ENCODE measurements at regions not wholly inside any gene's neighbourhood (a gene's known extent, or its start where the extent isn't known, plus 50 kb on each side); places are given as distances from the start of the nearest gene placed in this dataset.
A peak's percentile ranks its signal among the peaks of the same experiment; 100 is the strongest.

- DNase-seq = no peak
- Histone ChIP-seq H3K36me3 (replicated peaks in 1 of 2; ENCODE audit: control insufficient read depth in 1 of 2, insufficient read depth in 2 of 2, low read length in 1 of 2) (no peaks in the 10 kb centered on the region), H3F3A (replicated peaks; ENCODE audit: insufficient read depth) (no peaks in the 10 kb centered on the region), H4K20me1 (ENCODE audit: insufficient read depth) (no peaks in the 10 kb centered on the region), H3K27me3 (ENCODE audit: insufficient read depth) (no peaks in the 10 kb centered on the region), H3K4me1 (ENCODE audit: control insufficient read depth in 1 of 2, insufficient read depth in 2 of 2, low read depth in 1 of 2, low read length in 1 of 2) (peaks cover 7 to 9% of the 10 kb centered on the region in 2 experiments; a peak in 1 of 4 replicates), H3K9ac (no peak overlapping the region), H3K9me2 (no peaks in the 10 kb centered on the region), H3K9me3 (no peaks in the 10 kb centered on the region), H3K79me2 (ENCODE audit: insufficient read depth) (no peaks in the 10 kb centered on the region), H3K4me2 (no peak overlapping the region), H2AFZ (ENCODE audit: low read depth) (no peak overlapping the region), H3K4me3 (ENCODE audit: low read depth in 2 of 2, low read length in 1 of 2) (no peak overlapping the region), H3K27ac (ENCODE audit: low read depth in 2 of 2, low read length in 1 of 2) (no peak overlapping the region)
- TF ChIP-seq PBX3 (IDR thresholded peaks at IDR 0.05) = no peak
- TF ChIP-seq JUND (IDR thresholded peaks at IDR 0.05) = no peak
- no peak for TF ChIP-seq YY1 (IDR thresholded peaks at IDR 0.05; ENCODE audit: low read depth)
- no peak for TF ChIP-seq CHD2 (IDR thresholded peaks at IDR 0.05; ENCODE audit: low read length, partially characterized antibody)
- TF ChIP-seq NFIC (IDR thresholded peaks at IDR 0.05; ENCODE audit: borderline replicate concordance) = no peak
- TF ChIP-seq RAD21 (IDR thresholded peaks at IDR 0.05; ENCODE audit: low read length) = no peak
- TF ChIP-seq TEAD4 (IDR thresholded peaks at IDR 0.05; ENCODE audit: borderline replicate concordance, insufficient read depth) = no peak
- TF ChIP-seq FOXM1 (IDR thresholded peaks at IDR 0.05; ENCODE audit: low read depth) = no peak
- no peak for TF ChIP-seq EZH2phosphoT487 (IDR thresholded peaks at IDR 0.05; ENCODE audit: borderline replicate concordance, low read depth)
- POLR2A ChIA-PET = no interaction called here
- WGBS (ENCODE audit: low lambda C conversion rate) = 78% methylated on average over 1 of the region's 1 CpG
- CTCF ChIA-PET = no interaction called here
Observed at GRCh38 chr2:64853894-64854293, 135.3 kb upstream of the SLC1A4 start.

GRCh38 chr2:64854773-64855237 lies 134.4 kb upstream of the SLC1A4 start:
- CTCF ChIA-PET = interaction anchor here (1.2 kb wide), 1 partner anchor 10 kb away, joined by 4 read pairs; no protein-coding TSS in a partner anchor
- 33% methylated on average over 1 of the region's 1 CpG for WGBS (ENCODE audit: low lambda C conversion rate)

More at GRCh38 chr2:64854773-64855237, 134.4 kb upstream of the SLC1A4 start:
- Histone ChIP-seq H2AFZ (ENCODE audit: low read depth) (peak overlapping the region; percentile 73; the same call in 1 of the 2 replicates), H3K79me2 (ENCODE audit: insufficient read depth) (no peaks in the 10 kb centered on the region), H3K9ac (no peak overlapping the region), H3K27me3 (ENCODE audit: insufficient read depth) (no peaks in the 10 kb centered on the region), H3K36me3 (replicated peaks in 1 of 2; ENCODE audit: control insufficient read depth in 1 of 2, insufficient read depth in 2 of 2, low read length in 1 of 2) (no peaks in the 10 kb centered on the region), H3F3A (replicated peaks; ENCODE audit: insufficient read depth) (no peaks in the 10 kb centered on the region), H3K27ac (ENCODE audit: low read depth in 2 of 2, low read length in 1 of 2) (no peak overlapping the region), H3K4me1 (ENCODE audit: control insufficient read depth in 1 of 2, insufficient read depth in 2 of 2, low read depth in 1 of 2, low read length in 1 of 2) (peaks cover 9% of the 10 kb centered on the region in 2 experiments; a peak in 1 of 4 replicates), H3K4me2 (no peak overlapping the region), H4K20me1 (ENCODE audit: insufficient read depth) (no peaks in the 10 kb centered on the region), H3K4me3 (ENCODE audit: low read depth in 2 of 2, low read length in 1 of 2) (no peak overlapping the region), H3K9me3 (no peaks in the 10 kb centered on the region), H3K9me2 (no peaks in the 10 kb centered on the region)
- POLR2A ChIA-PET = no interaction called here
- TF ChIP-seq USF1 (IDR thresholded peaks at IDR 0.05; ENCODE audit: borderline replicate concordance, low read depth) = peak; percentile 46; the same call in 1 of the 2 replicates
- TF ChIP-seq MAX (IDR thresholded peaks at IDR 0.05; ENCODE audit: low read depth) = no peak
- no peak for DNase-seq
